Trophoblast cell (in vitro differentiated cells and primary cell): ENCODE measurements at regions not wholly inside any gene's neighbourhood (a gene's known extent, or its start where the extent isn't known, plus 50 kb on each side); places are given as distances from the start of the nearest gene placed in this dataset.

Experiments used
- DNase-seq, 2 donors: peaks; one replicate each; pipeline ENCODE4 v3.0.0-alpha.2; 2016
- H2AFZ ChIP-seq: 2 replicates; pipeline ENCODE4 v1.6.1; 2013; ENCODE audit warnings: low read length, moderate library complexity, mild to moderate bottlenecking; ENCODE audit not compliant: insufficient read depth, poor library complexity
- H2AK5ac ChIP-seq: 2 replicates; pipeline ENCODE4 v1.6.1; 2013; ENCODE audit warnings: mild to moderate bottlenecking, low read length
- H2BK120ac ChIP-seq: 2 replicates; pipeline ENCODE4 v1.6.1; 2013; ENCODE audit warnings: low read length, mild to moderate bottlenecking, moderate library complexity; ENCODE audit not compliant: insufficient read depth, poor library complexity
- H2BK12ac ChIP-seq: 2 replicates; pipeline ENCODE4 v1.6.1; 2013; ENCODE audit warnings: mild to moderate bottlenecking, low read length, moderate library complexity
- H2BK5ac ChIP-seq: 2 replicates; pipeline ENCODE4 v1.6.1; 2013; ENCODE audit warnings: low read length, low read depth, moderate library complexity, mild to moderate bottlenecking; ENCODE audit not compliant: poor library complexity
- H3K14ac ChIP-seq: 2 replicates; pipeline ENCODE4 v1.6.1; 2013; ENCODE audit warnings: mild to moderate bottlenecking, low read length
- H3K18ac ChIP-seq: 2 replicates; pipeline ENCODE4 v1.6.1; 2013; ENCODE audit warnings: mild to moderate bottlenecking, low read length
- H3K23ac ChIP-seq: 2 replicates; pipeline ENCODE4 v1.6.1; 2013; ENCODE audit warnings: low read length
- H3K27ac ChIP-seq: 2 replicates; pipeline ENCODE4 v1.5.1; 2013; ENCODE audit warnings: low read depth, mild to moderate bottlenecking, inconsistent platforms, low read length, moderate library complexity
- H3K27me3 ChIP-seq: 2 replicates; pipeline ENCODE4 v1.6.1; 2013; ENCODE audit warnings: inconsistent platforms, mild to moderate bottlenecking, low read length, moderate library complexity; ENCODE audit not compliant: insufficient read depth
- H3K36me3 ChIP-seq, 2 experiments: 1 replicate in 1 of 2; 2 replicates in 1 of 2; pipeline ENCODE4 v1.6.1; 2013; ENCODE audit warnings: low read length in 2 of 2, mild to moderate bottlenecking in 2 of 2, moderate library complexity in 1 of 2; ENCODE audit not compliant: insufficient read depth in 2 of 2, control insufficient read depth in 1 of 2
- H3K4ac ChIP-seq: 2 replicates; pipeline ENCODE4 v1.6.1; 2013; ENCODE audit warnings: low read depth, mild to moderate bottlenecking, low read length, moderate library complexity
- H3K4me1 ChIP-seq, 2 experiments: 1 replicate in 1 of 2; 2 replicates in 1 of 2; pipeline ENCODE4 v1.6.1; 2013; ENCODE audit warnings: low read length in 2 of 2, mild to moderate bottlenecking in 2 of 2, moderate library complexity in 1 of 2; ENCODE audit not compliant: insufficient read depth in 2 of 2, control insufficient read depth in 1 of 2
- H3K4me2 ChIP-seq: 2 replicates; pipeline ENCODE4 v1.6.1; 2013; ENCODE audit warnings: inconsistent platforms, mild to moderate bottlenecking, low read length, moderate library complexity
- H3K4me3 ChIP-seq: 2 replicates; pipeline ENCODE4 v1.5.1; 2013; ENCODE audit warnings: mild to moderate bottlenecking, low read depth, low read length, inconsistent platforms
- H3K79me1 ChIP-seq: one replicate; pipeline ENCODE4 v1.6.1; 2013; ENCODE audit warnings: low read length
- H3K79me2 ChIP-seq: 2 replicates; pipeline ENCODE4 v1.6.1; 2013; ENCODE audit warnings: low read length, mild to moderate bottlenecking; ENCODE audit not compliant: control insufficient read depth, insufficient read depth, poor library complexity
- H3K9ac ChIP-seq: 2 replicates; pipeline ENCODE4 v1.6.1; 2013; ENCODE audit warnings: mild to moderate bottlenecking, low read length
- H3K9me3 ChIP-seq: 2 replicates; pipeline ENCODE4 v1.6.1; 2013; ENCODE audit warnings: low read depth, mild to moderate bottlenecking, control low read depth, inconsistent platforms, low read length; ENCODE audit not compliant: insufficient read depth
- H4K12ac ChIP-seq: 2 replicates; pipeline ENCODE4 v1.6.1; 2013; ENCODE audit warnings: low read depth, mild to moderate bottlenecking, low read length, moderate library complexity
- H4K8ac ChIP-seq: 2 replicates; pipeline ENCODE4 v1.6.1; 2013; ENCODE audit warnings: low read depth, mild to moderate bottlenecking, low read length, moderate library complexity
- H4K91ac ChIP-seq: one replicate; pipeline ENCODE4 v1.6.1; 2013; ENCODE audit warnings: low read depth, mild to moderate bottlenecking, low read length, moderate library complexity
- WGBS: extraction: QIAGEN DNeasy Blood & Tissue Kit; methylation state at CpG from one replicate; pipeline ENCODE4 v1.1.7; 2013; ENCODE audit warnings: missing lambda C conversion rate; ENCODE audit not compliant: insufficient read length, insufficient coverage; ENCODE audit errors: extremely low coverage; 5-methylcytosine and 5-hydroxymethylcytosine counted together

DNA sequence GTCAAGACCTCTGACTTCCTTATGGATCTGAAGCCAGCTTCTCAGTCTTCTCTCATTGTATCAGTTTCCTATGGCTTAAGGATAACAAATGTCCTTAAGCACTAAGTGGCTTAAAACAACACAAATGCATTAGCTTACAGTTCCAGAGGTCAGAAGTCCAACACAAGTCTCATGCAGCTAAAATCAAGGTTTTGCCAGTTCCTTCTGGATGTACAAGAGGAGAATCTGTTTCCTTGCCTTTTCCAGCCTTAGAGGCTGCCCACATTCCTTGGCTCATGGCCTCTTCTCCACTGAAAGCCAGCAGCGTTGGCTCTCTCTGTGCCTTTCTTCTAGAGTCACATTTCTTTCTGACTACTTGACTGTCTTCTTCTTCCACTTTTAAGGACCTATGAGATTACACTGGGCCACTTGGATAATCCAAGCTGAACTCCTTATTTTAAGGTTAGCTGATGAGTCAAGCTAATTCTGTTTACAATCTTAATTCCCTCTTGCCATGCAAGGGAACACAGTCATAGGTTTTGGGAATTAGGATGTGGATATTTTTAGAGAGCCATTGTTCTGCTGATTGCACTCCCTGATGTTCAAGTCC, 179.0 kb downstream of the BCAS1 start:
- H3K9ac ChIP-seq = no peak overlapping the region
- H3K4me1 ChIP-seq = no peaks in the 10 kb centered on the region
- no peak overlapping the region for H3K18ac ChIP-seq
- H3K4ac ChIP-seq = no peak overlapping the region
- WGBS = no CpG with 5 or more reads among the region's 1 CpG
- H4K91ac ChIP-seq = no peak overlapping the region
- H3K23ac ChIP-seq = no peak overlapping the region
- peaks cover 2% of the 10 kb centered on the region for H3K9me3 ChIP-seq
- H4K12ac ChIP-seq = no peak overlapping the region
- H3K79me1 ChIP-seq = no peaks in the 10 kb centered on the region
- no peaks in the 10 kb centered on the region for H3K27me3 ChIP-seq
- H3K4me2 ChIP-seq = no peak overlapping the region
- no peaks in the 10 kb centered on the region for H3K79me2 ChIP-seq
- H3K27ac ChIP-seq = no peak overlapping the region
- no peak overlapping the region for H3K4me3 ChIP-seq
- H2BK12ac ChIP-seq = no peak overlapping the region
- H3K36me3 ChIP-seq = no peaks in the 10 kb centered on the region
- H2AK5ac ChIP-seq = no peak overlapping the region
- H2BK120ac ChIP-seq = no peak overlapping the region
- no peak for DNase-seq
- no peak overlapping the region for H2AFZ ChIP-seq
- no peak overlapping the region for H2BK5ac ChIP-seq
- no peak overlapping the region for H4K8ac ChIP-seq
- H3K14ac ChIP-seq = no peak overlapping the region

DNA sequence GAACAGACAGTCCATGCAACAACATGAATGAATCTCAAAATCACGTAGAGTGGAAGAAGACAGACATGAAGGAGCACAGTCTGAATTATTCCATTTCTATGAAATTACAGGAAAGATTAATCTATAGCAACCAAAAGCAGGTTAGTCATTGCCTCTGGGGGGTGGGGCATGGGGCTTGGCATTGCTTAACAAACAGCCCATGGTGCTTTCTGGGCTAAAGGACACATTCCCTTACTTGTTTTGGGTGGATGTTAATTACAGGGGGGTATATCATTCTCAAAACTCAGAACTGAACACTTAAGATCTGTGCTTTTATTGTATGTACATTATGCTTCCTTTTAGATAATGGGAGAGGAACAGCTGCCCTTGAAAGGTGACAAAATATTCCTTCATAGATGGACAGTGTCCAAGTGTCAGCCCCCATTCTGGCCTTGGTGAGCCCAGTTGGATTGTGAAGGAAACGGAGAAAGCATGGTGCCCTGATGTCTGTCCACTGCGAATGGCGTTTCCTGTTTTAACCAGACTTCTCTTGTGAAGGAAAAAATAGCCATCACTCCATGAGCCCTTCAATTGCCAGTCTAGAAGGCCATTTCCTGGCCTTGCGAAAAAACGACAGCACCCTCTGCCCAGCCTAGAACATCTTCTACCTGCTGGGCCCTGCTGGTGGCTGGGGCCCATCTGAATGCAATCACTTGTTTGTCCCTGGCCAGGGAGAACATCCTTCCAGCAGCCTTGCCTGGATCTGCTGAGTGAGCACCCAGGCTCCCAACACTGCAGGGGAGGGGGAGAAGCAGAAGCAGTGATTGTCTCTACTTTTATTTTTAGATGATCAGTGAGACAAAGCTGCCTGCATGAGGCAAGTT, 179.7 kb downstream of the BCAS1 start:
- H4K12ac ChIP-seq = no peak overlapping the region
- no peaks in the 10 kb centered on the region for H3K36me3 ChIP-seq
- no peak overlapping the region for H2BK120ac ChIP-seq
- H3K79me1 ChIP-seq = no peaks in the 10 kb centered on the region
- H3K14ac ChIP-seq = no peak overlapping the region
- H2BK12ac ChIP-seq = no peak overlapping the region
- H3K4ac ChIP-seq = no peak overlapping the region
- H3K4me1 ChIP-seq = no peaks in the 10 kb centered on the region
- H3K18ac ChIP-seq = no peak overlapping the region
- no peak overlapping the region for H4K8ac ChIP-seq
- H4K91ac ChIP-seq = no peak overlapping the region
- H3K23ac ChIP-seq = no peak overlapping the region
- H3K27ac ChIP-seq = no peak overlapping the region
- no peak overlapping the region for H2BK5ac ChIP-seq
- no peak for DNase-seq
- WGBS = no CpG with 5 or more reads among the region's 6 CpGs
- H3K4me3 ChIP-seq = no peak overlapping the region
- H3K79me2 ChIP-seq = no peaks in the 10 kb centered on the region
- no peak overlapping the region for H3K9ac ChIP-seq
- no peak overlapping the region for H3K4me2 ChIP-seq
- no peak overlapping the region for H2AK5ac ChIP-seq
- H3K27me3 ChIP-seq = no peaks in the 10 kb centered on the region
- peaks cover 2% of the 10 kb centered on the region for H3K9me3 ChIP-seq
- H2AFZ ChIP-seq = no peak overlapping the region

DNA sequence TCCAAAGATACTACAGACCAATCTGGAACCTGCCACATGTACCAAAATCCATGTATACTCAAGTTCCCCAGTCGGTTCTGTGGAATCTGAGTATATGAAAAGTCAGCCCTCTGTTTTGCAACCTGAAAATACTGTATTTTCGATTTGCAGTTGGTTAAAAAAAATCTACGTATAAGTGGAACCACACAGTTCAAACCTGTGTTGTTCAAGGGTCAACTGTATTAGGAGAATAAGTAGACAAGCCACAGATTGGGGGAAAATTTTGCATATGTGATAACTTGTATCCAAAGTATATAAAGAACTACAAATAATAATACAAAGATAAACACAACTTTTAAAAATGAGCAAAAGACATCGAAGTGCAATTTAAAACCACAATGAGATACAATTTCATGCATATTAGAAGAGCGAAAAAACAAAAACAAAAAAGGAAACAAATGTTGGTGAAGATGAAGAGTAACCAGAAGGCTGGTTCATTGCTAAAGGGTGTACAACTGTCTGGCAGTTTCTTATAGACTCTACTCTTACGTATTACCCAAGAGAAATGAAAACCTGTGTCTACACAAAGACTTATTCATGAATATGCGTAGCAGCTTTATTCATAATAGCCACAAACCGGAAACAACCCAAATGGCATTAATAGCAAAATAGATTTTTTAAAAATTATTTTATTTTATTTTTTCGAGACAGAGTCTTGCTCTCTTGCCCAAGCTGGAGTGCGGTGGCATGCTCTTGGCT, 180.8 kb downstream of the BCAS1 start:
- Histone ChIP-seq H4K12ac (no peak overlapping the region), H3K79me2 (no peaks in the 10 kb centered on the region), H2AFZ (no peak overlapping the region), H2BK5ac (no peak overlapping the region), H2AK5ac (no peak overlapping the region), H3K9ac (no peak overlapping the region), H3K4me1 (peaks cover 0 to 4% of the 10 kb centered on the region in 2 experiments), H2BK120ac (no peak overlapping the region), H3K79me1 (no peaks in the 10 kb centered on the region), H4K8ac (no peak overlapping the region), H4K91ac (no peak overlapping the region), H3K4ac (no peak overlapping the region), H3K4me2 (no peak overlapping the region), H3K18ac (no peak overlapping the region), H2BK12ac (no peak overlapping the region), H3K14ac (no peak overlapping the region), H3K36me3 (no peaks in the 10 kb centered on the region), H3K27ac (no peak overlapping the region), H3K23ac (no peak overlapping the region), H3K4me3 (no peak overlapping the region), H3K27me3 (no peaks in the 10 kb centered on the region), H3K9me3 (peaks cover 2% of the 10 kb centered on the region)
- WGBS = no CpG with 5 or more reads among the region's 10 CpGs
- DNase-seq = no peak

DNA sequence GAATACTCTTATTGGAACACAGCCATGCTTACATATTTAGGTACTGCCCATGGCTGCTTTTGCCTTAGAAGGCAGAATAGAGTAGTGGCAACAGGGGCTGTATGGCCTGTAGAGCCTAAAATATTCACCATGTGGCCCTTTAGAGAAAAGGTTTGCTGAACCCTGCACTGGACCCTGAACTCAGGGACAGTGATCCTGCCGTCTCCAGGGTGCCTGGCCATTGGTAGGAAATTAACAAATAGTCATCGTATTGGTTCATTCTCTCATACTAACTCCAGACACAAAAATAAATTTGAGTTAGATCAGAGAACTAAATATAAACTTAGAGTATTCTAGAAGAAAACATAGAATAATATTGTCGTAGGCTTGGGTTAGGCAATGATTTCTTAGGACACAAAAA, 181.4 kb downstream of the BCAS1 start:
- WGBS = no CpG with 5 or more reads among the region's 3 CpGs

More for the DNA sequence above, 181.4 kb downstream of the BCAS1 start:
- Histone ChIP-seq H3K14ac (no peak overlapping the region), H3K79me1 (no peaks in the 10 kb centered on the region), H3K9me3 (peaks cover 2% of the 10 kb centered on the region), H2BK12ac (no peak overlapping the region), H2AFZ (no peak overlapping the region), H4K12ac (no peak overlapping the region), H3K79me2 (peaks cover 1% of the 10 kb centered on the region), H3K4ac (no peak overlapping the region), H3K4me2 (no peak overlapping the region), H3K18ac (no peak overlapping the region), H4K91ac (no peak overlapping the region), H2BK120ac (no peak overlapping the region), H3K23ac (no peak overlapping the region), H3K27ac (no peak overlapping the region), H3K4me1 (peaks cover 0 to 4% of the 10 kb centered on the region in 2 experiments), H3K9ac (no peak overlapping the region), H2AK5ac (no peak overlapping the region), H3K36me3 (no peaks in the 10 kb centered on the region), H2BK5ac (no peak overlapping the region), H4K8ac (no peak overlapping the region), H3K27me3 (no peaks in the 10 kb centered on the region), H3K4me3 (no peak overlapping the region)
- DNase-seq = no peak
